ENCODE measurements at regions not wholly inside any gene's neighbourhood (a gene's known extent, or its start where the extent isn't known, plus 50 kb on each side); places are given as distances from the start of the nearest gene placed in this dataset.
"Not testable (repeated sequence)": the region's sequence is repeated elsewhere in the genome, so short reads cannot be mapped to it uniquely, and the experiment has no call there.

DNA sequence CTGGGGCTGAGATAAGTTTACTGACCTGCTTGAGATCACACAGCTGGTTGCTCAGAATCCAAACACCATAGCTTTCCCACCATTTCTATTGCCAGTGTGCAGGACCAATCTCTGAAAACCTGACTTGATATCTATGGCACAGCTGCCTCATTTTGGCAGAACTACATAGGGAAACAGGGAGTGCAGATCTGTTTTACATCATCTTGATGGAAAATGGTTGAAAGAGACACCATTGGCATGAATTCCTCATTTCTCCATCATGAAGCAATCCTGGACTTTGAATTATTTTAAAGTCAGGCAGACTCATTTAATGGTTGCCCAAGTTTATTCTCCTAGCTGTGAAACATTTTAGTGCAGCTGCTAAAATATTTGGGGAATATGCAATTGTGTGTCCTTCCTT is 1628.2 kb upstream of the SLC10A2 start:
- DNase-seq, result no peak

DNA sequence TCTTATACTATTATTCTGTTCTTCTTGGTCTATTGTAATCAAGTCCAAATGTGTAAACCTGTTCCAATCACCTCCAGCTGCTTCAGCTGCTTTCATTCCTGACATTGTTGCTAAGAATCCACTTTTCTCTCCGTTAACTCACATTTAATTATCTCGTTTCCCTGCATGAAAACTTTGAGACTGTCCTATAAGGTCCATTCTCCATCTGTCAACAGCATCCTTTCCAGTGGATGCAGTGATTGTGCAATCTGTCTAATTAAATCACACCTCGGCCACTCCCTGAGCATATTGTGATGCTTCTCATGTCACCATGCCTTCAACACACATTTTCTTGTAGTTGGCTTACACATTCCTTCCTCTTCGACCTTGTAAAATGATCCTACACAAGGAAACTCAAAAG is 1626.9 kb upstream of the SLC10A2 start:
- DNase-seq, result no peak

DNA sequence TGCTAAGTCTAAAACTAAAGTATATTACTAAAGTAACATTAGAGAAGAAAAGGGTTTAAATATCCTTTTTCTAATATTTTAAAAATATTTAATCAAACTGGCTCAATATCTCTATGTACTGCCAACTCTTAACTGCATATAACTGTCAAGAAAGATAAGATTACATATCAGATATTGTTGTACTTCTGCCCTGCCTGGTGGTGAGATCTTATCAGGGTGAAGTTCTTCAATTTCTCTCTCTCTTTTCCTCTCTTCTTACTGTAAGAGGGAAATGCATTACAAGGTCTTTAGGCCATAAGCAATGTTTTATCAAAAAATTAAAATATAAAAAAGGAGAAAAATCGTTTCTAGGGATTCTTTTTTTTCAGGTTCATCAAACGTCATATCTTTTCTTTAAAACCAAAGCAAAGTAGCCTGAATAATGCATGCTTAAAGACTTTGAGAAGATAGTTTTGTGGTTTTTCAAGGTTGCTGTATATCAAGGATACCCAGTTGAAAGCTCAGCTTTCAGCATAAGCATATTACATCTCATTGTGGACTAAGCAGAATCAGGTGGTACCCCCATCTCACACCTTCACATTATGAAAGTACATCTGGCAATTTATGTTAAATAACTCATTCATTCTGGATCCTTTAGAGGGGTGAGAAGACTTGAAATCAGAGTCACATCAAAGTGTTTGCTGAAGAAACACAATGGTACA is 1625.7 kb upstream of the SLC10A2 start:
- no peak for DNase-seq

DNA sequence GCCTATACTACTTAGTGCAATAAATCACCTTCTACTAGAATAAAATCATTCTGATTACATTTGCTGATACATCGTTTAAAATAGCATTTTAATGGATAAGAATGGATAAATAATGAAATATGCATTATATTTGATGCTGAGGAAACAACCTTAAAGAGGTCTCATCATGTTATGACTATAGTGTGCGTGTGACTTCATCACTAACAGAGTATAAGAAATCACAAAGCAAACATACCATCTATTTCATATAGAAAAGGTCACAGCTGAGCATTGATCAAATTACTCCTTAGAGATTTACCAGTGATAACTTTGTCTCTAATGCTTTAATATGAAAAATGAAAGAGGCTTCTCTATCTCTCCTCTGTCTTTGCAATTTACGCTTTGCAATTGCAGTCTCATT is 1620.3 kb upstream of the SLC10A2 start:
- DNase-seq, result no peak

DNA sequence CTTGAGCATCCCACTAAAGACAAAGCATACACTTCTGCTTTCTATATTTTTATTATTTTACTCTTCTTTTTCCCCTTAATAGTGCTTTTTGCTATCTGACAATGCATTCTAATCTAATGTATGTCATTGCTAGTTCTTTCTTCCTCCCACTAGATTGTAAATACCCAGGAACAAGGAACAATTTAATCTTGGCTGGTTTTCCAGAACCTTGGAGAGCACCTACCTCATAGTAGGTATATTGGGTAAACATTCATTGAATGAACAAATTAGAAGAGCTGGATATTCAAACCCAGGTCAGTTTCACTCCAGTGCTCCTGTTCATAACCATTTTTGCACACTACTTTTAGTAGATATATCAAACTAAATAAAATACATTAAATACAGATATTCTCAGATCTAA is 1617.6 kb upstream of the SLC10A2 start:
- DNase-seq, result no peak

DNA sequence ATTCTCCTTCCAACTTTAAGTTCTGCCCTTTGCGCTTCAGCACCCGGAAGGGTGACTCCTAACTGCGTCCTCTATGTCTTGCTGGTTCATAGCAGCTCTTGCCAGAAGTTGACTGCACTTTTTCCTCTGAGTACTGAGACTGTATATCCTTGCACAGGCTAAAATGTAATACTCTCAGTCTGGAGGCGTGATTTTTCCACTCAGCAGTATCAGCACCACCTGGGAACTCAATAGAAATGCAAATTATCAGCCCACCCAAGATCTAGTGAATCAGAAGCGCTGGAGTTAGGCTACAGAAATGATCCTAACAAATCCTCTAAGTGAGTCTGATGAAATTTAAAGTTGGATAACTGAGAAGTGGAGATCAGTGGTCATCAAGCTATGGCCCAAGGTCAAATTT is 1611.9 kb upstream of the SLC10A2 start:
- no peak for DNase-seq

DNA sequence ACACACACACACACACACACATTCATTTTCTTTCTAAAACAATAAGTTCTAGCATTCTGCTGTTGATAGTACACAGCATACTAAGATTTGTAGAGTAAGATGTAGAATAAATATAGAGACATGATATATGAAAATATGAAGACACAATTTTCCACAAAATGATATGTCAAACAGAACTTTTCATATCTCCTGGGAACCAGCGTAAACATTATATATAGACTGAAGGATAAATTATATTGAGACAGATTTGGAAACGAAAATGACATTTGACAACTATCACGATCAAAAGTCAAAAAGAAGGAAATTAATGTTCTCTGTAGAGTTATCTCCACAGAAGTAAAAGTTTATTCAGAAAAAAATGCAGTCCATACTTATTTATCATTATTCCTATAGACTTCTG is 1605.7 kb upstream of the SLC10A2 start:
- DNase-seq, result no peak

DNA sequence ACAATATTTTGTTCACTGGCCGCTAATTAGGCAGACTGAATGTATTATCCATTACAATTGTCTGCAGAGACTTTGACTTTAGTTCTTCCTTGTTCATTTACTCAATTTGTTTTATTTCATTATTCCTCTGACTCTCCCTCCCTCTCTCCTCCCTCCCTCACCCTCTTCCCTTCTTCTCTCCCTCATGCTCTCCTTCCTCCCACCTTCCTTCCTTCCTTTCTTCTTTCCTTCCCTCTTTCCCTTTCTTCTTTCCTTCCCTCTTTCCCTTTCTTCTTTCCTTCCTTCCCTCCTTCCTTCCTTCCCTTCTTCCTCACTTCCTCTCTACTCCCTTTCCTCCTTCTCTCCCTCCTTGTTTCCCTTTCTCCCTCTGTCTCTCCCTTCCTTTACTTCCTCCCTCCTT is 1591.0 kb upstream of the SLC10A2 start:
- no peak for DNase-seq

DNA sequence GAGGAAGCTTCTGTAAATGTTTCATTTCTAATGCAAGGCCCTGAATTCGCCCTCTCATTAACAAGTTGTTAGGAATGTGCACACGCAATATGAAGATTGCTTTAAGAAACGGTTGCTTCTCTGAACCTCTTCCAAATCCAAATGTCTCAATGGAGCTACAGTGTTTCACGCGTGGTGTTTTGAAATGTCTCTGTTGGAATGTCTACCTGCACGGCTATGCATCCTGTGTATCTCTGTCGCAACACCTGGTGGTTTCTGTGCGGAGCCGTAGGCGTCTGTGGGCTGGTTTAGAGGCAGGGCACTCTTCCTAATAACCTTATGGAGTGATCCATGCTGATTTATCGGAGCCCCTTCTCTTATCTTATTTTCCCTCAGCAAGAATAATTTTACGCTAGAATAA is 1584.2 kb upstream of the SLC10A2 start:
- no peak for DNase-seq

DNA sequence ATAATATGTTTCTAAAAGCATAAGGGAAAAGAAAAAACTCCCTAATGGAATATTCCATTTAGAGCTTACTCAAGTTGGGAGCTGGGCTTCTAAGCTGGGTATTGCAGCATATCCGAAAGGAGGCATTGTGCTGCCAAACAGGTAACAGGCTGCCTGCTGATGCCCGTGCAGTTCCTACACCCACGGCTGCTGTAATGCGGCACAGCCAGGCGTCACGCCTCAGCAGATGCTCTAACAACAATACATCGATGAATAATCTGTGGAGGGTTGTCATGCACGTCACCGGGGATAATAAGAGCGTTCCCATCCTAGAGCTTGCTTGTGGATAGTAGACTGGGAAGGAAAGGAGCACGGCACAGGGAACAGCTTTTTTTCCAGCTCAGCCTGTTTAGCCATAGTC is 1582.1 kb upstream of the SLC10A2 start:
- DNase-seq, result no peak

DNA sequence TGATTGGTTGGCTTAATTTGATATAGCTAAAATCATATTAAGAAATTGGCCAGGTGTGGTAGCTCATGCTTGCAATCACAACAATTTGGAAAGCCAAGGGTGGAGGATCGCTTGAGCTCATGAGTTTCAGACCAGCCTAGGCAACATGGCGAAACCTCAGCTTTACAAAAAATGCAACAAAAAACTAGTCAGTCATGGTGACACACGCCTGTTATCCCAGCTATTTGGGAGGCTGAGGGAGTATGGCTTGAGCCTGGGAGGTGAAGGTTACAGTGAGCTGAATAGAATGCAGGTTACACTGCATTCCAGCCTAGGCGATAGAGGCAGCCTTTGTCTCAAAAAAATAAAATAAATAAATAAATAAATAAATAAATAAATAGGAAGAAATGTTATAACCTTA is 1579.6 kb upstream of the SLC10A2 start:
- DNase-seq, result no peak

DNA sequence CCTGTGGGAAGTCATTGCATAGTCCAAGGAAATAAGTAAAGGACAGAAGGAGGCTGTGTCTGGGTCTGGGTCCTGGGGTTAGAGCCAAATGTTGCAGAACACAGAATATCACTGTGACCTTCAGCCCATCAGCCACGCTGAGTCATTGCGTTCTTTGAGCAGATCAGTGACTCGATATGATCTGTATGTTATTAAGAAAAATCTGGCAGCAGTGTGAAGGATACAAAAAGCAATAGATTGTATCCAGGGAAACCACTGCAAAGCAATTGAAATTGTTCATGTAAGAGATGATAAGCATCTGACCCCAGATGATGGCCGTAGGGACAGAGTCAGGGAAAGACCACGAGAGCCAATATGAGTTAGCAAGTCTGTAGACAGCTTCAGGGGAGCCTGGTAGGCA is 1575.1 kb upstream of the SLC10A2 start:
- peak; percentile 30 for DNase-seq

DNA sequence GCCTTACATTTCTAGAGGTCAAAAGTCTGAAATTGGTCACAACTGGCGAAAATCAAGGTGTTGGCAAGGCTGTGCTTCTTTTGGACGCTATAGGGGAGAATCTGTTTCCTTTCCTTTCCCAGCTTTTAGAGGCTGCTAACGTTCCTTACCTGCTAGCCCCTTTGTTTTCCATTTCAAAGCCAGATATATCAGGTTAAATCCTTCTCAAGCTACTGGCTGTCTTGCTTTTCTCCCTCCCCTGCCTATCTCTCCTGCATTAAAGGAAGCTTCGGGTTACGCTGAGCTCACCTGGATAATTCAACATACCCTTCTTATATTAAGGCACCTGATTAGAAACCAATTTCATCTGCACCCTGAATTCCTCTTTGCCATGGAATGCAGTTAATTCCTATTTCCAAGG is 1569.7 kb upstream of the SLC10A2 start:
- DNase-seq, result no peak

DNA sequence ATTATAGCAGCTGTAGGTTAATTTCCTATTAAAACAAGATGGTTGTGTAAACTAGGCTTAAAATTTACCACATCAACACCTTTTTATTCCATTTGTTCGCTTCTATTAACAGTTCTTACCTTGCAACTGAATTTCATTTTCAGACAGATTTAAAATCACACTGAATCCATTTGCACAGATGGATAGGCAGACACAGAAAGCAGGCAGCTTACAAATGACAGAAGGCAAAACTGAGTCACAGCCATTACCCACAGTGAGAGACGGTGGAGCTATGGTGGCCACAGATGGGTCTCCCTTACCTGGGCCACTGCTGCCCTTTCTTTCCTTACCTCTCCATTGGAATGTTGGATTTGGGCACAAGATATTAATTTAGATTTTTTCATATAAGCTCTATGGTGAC is 1567.8 kb upstream of the SLC10A2 start:
- DNase-seq, result no peak

DNA sequence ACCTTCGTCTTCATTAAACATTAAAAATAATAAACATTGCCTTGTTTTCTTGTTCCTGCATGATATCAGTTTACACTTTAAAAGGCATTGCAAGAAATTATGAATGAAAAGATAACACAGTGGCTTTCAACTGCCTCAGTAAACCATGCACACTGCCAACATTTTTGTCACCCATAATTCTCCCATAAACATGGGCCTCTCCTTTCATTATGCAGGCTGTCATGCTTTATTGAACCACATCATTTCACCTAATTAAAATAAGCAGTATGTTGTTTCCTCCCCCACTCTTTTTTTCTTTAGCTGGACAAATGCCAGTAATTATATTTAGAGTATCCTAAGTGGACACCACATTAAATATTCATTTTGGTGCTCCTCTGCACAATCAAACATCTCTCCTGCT is 1566.5 kb upstream of the SLC10A2 start:
- DNase-seq, result no peak

DNA sequence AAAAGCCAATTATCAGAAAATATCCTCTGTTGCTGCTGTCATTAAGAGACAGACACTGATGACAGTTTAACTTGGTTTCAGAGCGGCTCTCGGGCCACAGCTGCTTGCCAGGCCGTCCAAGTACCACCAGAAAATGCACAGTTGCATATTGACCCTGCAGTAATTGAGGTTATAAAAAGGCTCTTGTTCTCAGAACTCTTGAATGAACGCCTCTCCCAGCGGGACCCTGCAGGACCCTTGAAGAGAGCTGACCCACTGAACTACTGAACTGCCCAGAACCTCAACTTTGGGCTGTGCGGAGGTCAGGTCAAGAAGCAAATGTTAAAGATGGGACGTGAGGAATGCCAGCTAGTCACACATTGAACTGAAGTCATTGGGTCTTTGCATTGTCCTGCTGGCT is 1559.0 kb upstream of the SLC10A2 start:
- DNase-seq, result no peak

DNA sequence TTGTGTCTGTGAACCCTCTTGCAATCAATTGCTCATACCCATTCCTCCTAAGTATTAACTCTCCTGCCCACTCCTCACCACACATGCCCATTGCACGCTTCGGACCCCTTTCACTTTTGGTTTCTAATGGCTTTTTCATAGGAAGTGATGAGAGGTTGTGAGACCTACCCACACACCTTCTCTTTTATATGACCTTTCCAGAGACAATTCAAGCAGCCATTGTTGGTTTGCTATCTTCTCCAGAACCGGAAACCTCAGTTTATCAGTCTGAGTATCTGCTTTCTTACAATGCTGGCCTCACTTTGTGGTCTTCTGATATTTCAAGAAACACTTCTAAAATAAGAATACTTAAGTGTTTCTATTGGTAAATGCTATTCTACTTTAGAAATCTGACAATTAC is 1550.8 kb upstream of the SLC10A2 start:
- DNase-seq, result no peak

DNA sequence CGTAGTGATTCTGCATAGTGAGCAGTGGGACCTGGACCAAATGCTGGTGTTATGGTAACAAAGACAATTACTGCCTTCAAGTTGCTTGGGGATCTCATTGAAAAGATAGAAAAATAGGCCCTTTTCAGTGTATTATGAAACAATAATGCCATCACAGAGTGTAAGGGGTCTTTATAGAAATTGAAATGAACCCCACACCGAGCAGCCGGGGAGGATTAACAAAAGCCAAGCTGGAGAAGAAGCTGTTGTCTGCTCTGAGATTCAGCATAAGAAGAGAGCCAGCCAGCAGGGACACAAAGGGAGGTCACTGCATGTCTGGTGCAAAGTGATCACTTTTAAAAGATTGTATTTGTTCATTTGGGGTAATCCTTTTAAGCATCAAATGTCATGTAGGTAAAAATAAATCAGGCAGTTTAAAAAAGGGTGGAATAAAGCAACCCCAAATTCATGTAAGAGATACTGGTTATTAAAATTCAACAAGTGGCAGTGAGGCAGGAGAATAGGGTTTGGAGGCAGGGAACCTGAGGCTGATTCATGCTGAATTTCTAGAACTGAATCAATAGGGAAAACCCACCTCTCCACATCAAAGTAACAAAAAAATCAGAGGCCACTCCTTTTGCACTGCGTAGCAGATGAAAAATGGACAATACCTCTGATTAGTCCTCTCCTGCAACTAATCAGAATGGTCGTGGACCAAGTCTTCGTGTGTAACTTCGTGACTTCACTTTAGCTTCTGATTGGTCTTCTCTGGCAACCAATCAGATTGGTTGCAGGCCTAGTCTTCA is 1548.3 kb upstream of the SLC10A2 start:
- no peak for DNase-seq

DNA sequence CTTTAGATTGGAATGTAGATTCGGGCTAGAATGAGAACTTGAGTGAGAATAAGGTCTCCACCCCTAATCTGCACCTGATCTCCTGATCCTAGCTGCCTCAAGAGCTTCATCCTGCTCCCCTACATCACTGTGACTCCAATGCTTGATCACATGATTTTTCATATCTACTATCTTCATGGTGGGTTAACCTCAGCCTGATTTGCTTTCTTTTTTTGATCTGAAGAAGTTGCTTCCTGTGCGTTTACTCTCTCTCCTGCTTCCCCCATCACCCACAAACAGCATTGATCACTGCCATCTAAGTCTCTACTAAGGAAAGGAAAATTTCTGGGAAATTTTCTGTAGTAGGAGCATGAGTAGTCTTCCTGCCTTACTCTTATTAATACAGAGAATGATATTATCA is 1542.1 kb upstream of the SLC10A2 start:
- DNase-seq, result no peak

DNA sequence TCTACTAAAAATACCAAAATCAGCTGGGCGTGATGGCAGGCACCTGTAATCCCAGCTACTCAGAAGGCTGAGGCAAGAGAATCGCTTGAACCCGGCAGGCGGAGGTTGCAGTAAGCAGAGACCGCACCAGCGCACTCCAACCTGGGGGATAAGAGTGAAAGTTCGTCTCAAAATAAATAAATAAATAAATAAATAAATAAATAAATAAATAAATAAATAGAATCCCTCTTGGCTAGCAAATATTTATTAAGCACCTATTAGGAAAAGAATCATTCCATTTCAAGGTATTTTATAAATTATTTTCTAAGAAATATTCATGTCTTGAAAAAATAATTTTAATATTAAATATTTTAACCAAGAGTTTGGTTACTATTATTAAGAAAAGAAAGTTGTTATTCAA is 1539.2 kb upstream of the SLC10A2 start:
- DNase-seq, result not testable (repeated sequence)

DNA sequence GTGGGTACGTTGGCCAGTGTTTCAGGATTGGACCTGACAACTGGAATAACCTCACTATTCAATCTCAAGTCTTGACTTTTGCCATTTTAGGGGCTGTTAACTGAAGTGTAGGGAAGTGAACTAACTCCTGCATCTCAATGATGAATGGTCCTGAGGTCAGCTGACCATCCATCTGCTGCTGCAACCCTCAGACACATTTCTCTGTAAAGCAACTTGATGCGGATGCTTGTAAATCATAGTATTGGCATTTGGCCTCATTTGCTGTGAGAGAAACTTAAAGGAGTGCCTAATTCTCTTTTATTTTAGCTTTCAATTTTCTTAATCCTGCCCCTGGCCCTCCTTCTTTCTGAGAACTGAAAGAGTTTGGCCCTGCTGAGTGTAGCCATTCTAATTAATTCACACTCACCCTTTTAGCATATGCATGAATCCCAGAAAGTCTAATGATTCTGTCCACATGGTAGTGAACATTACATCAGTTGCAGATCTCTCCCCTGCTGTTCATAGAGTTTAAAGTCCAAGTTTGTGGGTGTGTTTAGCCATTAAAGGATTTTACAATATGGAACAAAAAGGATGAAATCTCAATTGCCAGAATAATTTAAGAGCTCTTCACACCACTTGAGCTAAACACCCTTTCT is 1531.4 kb upstream of the SLC10A2 start:
- DNase-seq, result no peak

DNA sequence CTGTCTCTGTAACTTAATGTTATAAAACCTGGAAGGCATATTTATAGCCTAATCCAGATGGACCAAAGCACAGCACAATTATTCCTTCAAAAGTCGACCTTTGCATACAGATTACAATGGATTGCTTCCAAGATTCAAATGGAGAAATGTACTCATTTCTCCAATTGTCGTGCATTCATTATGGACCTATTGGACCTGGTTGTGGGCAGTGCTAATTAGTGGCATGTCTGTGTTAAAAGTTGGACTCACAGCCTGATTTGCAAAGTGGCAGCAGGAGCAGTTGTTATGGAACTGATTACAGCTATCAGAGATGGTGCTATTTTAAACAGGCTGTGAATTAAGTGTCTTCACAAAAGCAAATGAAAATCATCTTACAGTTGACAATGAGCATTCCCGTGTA is 1529.3 kb upstream of the SLC10A2 start:
- DNase-seq, result no peak

DNA sequence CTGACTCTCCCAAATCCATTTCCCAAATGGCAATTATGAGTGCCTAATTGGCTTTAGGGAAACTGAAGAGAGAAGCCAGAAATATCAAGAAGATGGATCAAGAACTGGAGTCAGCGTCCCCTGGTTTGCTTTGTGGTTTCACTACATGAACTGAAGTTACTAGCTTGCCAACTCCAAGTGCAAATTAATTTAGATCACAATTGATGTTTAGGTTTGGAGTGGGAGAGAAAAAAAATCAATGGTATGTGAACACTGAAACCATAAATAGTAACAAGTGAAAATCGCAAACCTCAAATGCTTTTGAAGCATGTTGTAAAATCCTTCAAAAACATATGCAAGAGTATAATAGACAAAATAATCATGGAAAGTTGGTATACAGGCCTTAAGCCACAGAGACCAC is 1528.6 kb upstream of the SLC10A2 start:
- peak; percentile 68 for DNase-seq

DNA sequence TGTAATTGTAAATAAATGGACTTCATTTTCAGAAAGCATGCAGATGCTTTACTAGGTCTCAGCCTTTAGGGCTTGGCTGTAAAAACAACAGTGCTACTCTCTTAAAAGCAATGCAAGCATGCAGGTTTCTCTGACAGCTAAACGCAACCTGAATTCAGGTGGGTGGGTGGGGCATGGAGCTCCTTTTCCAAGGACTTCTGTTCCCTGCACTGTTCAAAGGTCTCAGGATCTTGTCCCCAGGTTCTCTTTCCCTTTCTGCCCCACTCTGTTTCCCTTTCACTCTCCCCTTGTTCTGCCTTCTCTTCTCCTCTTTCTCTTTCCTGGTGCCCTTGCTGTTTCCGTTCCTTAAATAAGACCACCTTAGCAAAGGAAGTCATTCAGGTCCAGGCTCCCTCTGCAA is 1527.5 kb upstream of the SLC10A2 start:
- no peak for DNase-seq

Data from fibroblast of skin of abdomen (primary cell).